ENCODE measurements at regions not wholly inside any gene's neighbourhood (a gene's known extent, or its start where the extent isn't known, plus 50 kb on each side); places are given as distances from the start of the nearest gene placed in this dataset.

DNA sequence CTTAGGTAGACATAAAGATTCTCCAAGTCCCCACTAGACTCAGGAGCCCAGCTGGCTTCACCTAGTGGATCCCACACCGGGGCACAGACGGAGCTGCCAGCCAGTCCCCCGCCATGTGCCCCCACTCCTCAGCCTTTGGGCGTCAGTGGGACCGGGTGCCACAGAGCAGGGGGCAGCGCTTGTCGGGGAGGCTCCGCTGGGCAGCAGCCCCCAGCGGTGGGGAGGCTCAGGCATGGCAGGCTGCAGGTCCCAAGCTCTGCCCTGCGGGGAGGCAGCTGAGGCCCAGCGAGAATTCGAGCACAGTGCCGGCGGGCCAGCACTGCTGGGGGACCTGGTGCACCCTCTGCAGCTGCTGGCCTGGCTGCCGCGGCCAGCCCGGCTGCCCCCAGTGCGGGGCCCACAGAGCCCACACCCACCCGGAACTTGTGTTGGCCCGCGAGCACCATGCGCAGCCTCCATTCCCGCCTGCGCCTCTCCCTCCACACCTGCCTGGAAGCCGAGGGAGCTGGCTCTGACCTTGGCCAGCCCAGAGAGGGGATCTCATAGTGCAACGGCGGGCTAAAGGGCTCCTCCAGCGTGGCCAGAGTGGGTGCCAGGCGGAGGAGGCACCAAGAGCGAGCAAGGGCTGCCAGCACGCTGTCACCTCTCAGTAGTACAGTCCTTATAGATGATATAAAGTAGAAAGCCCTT is 390.7 kb downstream of the PLK2 start:
- TF ChIP-seq CTCF (IDR thresholded peaks at IDR 0.05 in 4 of 5, conservative IDR thresholded peaks at IDR 0.05 in 1 of 5) (no peak), POLR2A (IDR thresholded peaks at IDR 0.05) (no peak)
- no peak for ATAC-seq
- intact Hi-C loops (cut with DNase I; ENCODE audit: low total_unique reads) (no loop called here), in situ Hi-C loops (cut with MboI; ENCODE audit: low sequenced_read_pairs in 4 of 4) (no loop called here)
- no peak overlapping the region for H3K27ac ChIP-seq
- H3K4me3 ChIP-seq: no peak overlapping the region
- no peaks in the 10 kb centered on the region for H3K27me3 ChIP-seq
- no peaks in the 10 kb centered on the region for H3K9me3 ChIP-seq
- no peaks in the 10 kb centered on the region for H3K36me3 ChIP-seq
- H3K4me1 ChIP-seq: peaks cover 20 to 24% of the 10 kb centered on the region in 2 donors
- no peak for DNase-seq

- intact Hi-C loops (cut with DNase I; ENCODE audit: low total_unique reads) (no loop called here), in situ Hi-C loops (cut with MboI; ENCODE audit: low sequenced_read_pairs in 4 of 4) (no loop called here)
- TF ChIP-seq POLR2A (IDR thresholded peaks at IDR 0.05) (no peak), CTCF (IDR thresholded peaks at IDR 0.05 in 4 of 5, conservative IDR thresholded peaks at IDR 0.05 in 1 of 5) (no peak)
- Histone ChIP-seq H3K9me3 (no peaks in the 10 kb centered on the region), H3K36me3 (no peaks in the 10 kb centered on the region), H3K4me3 (no peak overlapping the region), H3K4me1 (peaks cover 6 to 8% of the 10 kb centered on the region in 2 donors), H3K27ac (no peak overlapping the region), H3K27me3 (no peaks in the 10 kb centered on the region)
- no peak for DNase-seq
- no peak for ATAC-seq
Measured at GRCh38 chr5:58066557-58066956, 393.3 kb downstream of the PLK2 start.

DNA sequence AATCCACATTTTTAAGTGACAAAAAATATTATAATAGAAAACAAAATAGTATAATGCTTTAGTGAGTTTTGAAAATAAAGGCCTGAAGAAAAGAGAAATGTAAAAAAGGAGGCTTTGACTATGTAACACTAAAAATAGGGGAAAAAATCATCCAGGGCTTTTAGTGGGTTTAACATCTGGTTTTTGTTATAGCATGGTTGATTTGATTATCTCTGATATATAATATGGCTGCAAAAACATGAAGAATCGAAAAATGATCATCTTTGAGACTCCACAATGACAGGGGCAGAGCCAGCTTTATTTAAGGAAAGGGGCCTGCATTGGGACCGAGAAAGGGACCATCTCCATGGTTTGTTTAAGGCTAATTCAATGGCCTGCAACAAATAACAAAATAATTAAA is 393.8 kb downstream of the PLK2 start:
- Histone ChIP-seq H3K27ac (no peak overlapping the region), H3K9me3 (no peaks in the 10 kb centered on the region), H3K27me3 (no peaks in the 10 kb centered on the region), H3K4me1 (peaks cover 1 to 4% of the 10 kb centered on the region in 2 donors), H3K36me3 (no peaks in the 10 kb centered on the region), H3K4me3 (no peak overlapping the region)
- DNase-seq (no peak), ATAC-seq (no peak)
- intact Hi-C loops (cut with DNase I; ENCODE audit: low total_unique reads) (no loop called here), in situ Hi-C loops (cut with MboI; ENCODE audit: low sequenced_read_pairs in 4 of 4) (no loop called here)
- TF ChIP-seq CTCF (IDR thresholded peaks at IDR 0.05 in 4 of 5, conservative IDR thresholded peaks at IDR 0.05 in 1 of 5) (no peak), POLR2A (IDR thresholded peaks at IDR 0.05) (no peak)

GRCh38 chr5:58064801-58065200 is 395.1 kb downstream of the PLK2 start:
- intact Hi-C loops (cut with DNase I; ENCODE audit: low total_unique reads): no loop called here
- in situ Hi-C loops (cut with MboI; ENCODE audit: low sequenced_read_pairs in 4 of 4): no loop called here

More at GRCh38 chr5:58064801-58065200, 395.1 kb downstream of the PLK2 start:
- DNase-seq: no peak
- Histone ChIP-seq H3K4me1 (no peaks in the 10 kb centered on the region), H3K27me3 (no peaks in the 10 kb centered on the region), H3K4me3 (no peak overlapping the region), H3K27ac (no peak overlapping the region), H3K36me3 (no peaks in the 10 kb centered on the region), H3K9me3 (no peaks in the 10 kb centered on the region)
- no peak for ATAC-seq
- TF ChIP-seq CTCF (IDR thresholded peaks at IDR 0.05 in 4 of 5, conservative IDR thresholded peaks at IDR 0.05 in 1 of 5): no peak
- no peak for TF ChIP-seq POLR2A (IDR thresholded peaks at IDR 0.05)
